SK-N-SH (cell line): ENCODE measurements at regions not wholly inside any gene's neighbourhood (a gene's known extent, or its start where the extent isn't known, plus 50 kb on each side); places are given as distances from the start of the nearest gene placed in this dataset.

Experiments used
- EZH2phosphoT487 ChIP-seq: fragments of 200-600 bp; sonication (generic); IDR thresholded peaks from 2 replicates; pipeline ENCODE4 v1.6.1; 2017; ENCODE audit warnings: low read depth, mixed run types, mild to moderate bottlenecking, antibody characterized with exemption, moderate library complexity, borderline replicate concordance
- FOXM1 ChIP-seq: IDR thresholded peaks from 2 replicates; pipeline ENCODE4 v1.4.0; 2012; ENCODE audit warnings: low read depth, mild to moderate bottlenecking
- POLR2AphosphoS5 ChIP-seq: IDR thresholded peaks from 2 replicates; pipeline ENCODE4 v1.6.1; 2012; ENCODE audit warnings: low read depth, low read length
- RAD21 ChIP-seq: IDR thresholded peaks from 2 replicates; pipeline ENCODE4 v1.6.1; 2012; ENCODE audit warnings: mild to moderate bottlenecking, low read length
- YY1 ChIP-seq: IDR thresholded peaks from 2 replicates; pipeline ENCODE4 v1.4.0; 2012; ENCODE audit warnings: low read depth, mild to moderate bottlenecking
- TF ChIP-seq, protein P1 (sequence below): fragments of 200-600 bp; sonication (generic); IDR thresholded peaks from 2 replicates; pipeline ENCODE4 v1.6.1; 2017; ENCODE audit warnings: antibody characterized with exemption, mild to moderate bottlenecking, moderate library complexity

DNA sequence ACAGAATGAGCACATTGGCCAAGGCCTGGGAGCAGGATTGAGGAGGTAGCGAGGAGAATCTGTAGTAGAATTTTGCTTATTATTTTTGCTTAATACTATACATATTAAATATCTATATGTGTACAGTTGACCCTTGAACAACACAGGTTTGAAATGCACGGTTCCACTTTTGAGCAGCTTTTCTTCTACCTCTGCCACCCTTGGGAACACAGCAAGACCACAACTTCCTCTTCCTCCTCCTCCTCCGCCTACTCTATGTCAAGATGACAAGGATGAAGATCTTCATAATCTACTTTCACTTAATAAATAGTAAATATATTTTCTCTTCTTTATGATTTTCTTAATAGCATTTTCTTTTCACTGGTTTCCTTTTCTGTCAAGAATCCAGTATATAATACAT lies 541.4 kb downstream of the KCTD16 start:
- TF ChIP-seq RAD21 = no peak
- no peak for TF ChIP-seq EZH2phosphoT487
- TF ChIP-seq, protein P1, sequence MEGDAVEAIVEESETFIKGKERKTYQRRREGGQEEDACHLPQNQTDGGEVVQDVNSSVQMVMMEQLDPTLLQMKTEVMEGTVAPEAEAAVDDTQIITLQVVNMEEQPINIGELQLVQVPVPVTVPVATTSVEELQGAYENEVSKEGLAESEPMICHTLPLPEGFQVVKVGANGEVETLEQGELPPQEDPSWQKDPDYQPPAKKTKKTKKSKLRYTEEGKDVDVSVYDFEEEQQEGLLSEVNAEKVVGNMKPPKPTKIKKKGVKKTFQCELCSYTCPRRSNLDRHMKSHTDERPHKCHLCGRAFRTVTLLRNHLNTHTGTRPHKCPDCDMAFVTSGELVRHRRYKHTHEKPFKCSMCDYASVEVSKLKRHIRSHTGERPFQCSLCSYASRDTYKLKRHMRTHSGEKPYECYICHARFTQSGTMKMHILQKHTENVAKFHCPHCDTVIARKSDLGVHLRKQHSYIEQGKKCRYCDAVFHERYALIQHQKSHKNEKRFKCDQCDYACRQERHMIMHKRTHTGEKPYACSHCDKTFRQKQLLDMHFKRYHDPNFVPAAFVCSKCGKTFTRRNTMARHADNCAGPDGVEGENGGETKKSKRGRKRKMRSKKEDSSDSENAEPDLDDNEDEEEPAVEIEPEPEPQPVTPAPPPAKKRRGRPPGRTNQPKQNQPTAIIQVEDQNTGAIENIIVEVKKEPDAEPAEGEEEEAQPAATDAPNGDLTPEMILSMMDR = no peak
- TF ChIP-seq YY1 = no peak
- TF ChIP-seq POLR2AphosphoS5 = no peak
- no peak for TF ChIP-seq FOXM1
